ENCODE measurements at regions not wholly inside any gene's neighbourhood (a gene's known extent, or its start where the extent isn't known, plus 50 kb on each side); places are given as distances from the start of the nearest gene placed in this dataset.
"Not testable (repeated sequence)": the region's sequence is repeated elsewhere in the genome, so short reads cannot be mapped to it uniquely, and the experiment has no call there.

GRCh38 chr12:125552295-125552694 lies 487.1 kb downstream of the AACS start:
- Histone ChIP-seq H3K9me3 (ENCODE audit: severe bottlenecking) (no peaks in the 10 kb centered on the region), H3K27ac (ENCODE audit: poor library complexity, severe bottlenecking) (no peak overlapping the region), H3K4me3 (ENCODE audit: severe bottlenecking) (no peak overlapping the region), H3K36me3 (ENCODE audit: low read depth) (no peaks in the 10 kb centered on the region), H3K27me3 (ENCODE audit: insufficient read depth, poor library complexity, severe bottlenecking) (no peaks in the 10 kb centered on the region), H3K4me1 (ENCODE audit: insufficient read depth, poor library complexity, severe bottlenecking) (no peaks in the 10 kb centered on the region)
- TF ChIP-seq CTCF (IDR thresholded peaks at IDR 0.05; ENCODE audit: poor library complexity, severe bottlenecking), result no peak
- DNase-seq (ENCODE audit: low spot score), result no peak
- ATAC-seq (ENCODE audit: low read depth), result no peak

- not testable (repeated sequence) for H3K9me3 ChIP-seq (ENCODE audit: severe bottlenecking); DNase-seq (ENCODE audit: low spot score); H3K27me3 ChIP-seq (ENCODE audit: insufficient read depth, poor library complexity, severe bottlenecking); H3K27ac ChIP-seq (ENCODE audit: poor library complexity, severe bottlenecking); ATAC-seq (ENCODE audit: low read depth); H3K4me1 ChIP-seq (ENCODE audit: insufficient read depth, poor library complexity, severe bottlenecking); H3K4me3 ChIP-seq (ENCODE audit: severe bottlenecking); H3K36me3 ChIP-seq (ENCODE audit: low read depth)
Measured at GRCh38 chr12:125561008-125561407, 495.8 kb downstream of the AACS start.

GRCh38 chr12:125564753-125565152 lies 499.5 kb downstream of the AACS start:
- Histone ChIP-seq H3K27ac (ENCODE audit: poor library complexity, severe bottlenecking) (no peak overlapping the region), H3K36me3 (ENCODE audit: low read depth) (no peaks in the 10 kb centered on the region), H3K4me3 (ENCODE audit: severe bottlenecking) (no peak overlapping the region), H3K9me3 (ENCODE audit: severe bottlenecking) (no peaks in the 10 kb centered on the region), H3K27me3 (ENCODE audit: insufficient read depth, poor library complexity, severe bottlenecking) (peaks cover 3% of the 10 kb centered on the region), H3K4me1 (ENCODE audit: insufficient read depth, poor library complexity, severe bottlenecking) (no peaks in the 10 kb centered on the region)
- ATAC-seq (ENCODE audit: low read depth) (no peak), DNase-seq (ENCODE audit: low spot score) (no peak)
- TF ChIP-seq CTCF (IDR thresholded peaks at IDR 0.05; ENCODE audit: poor library complexity, severe bottlenecking), result no peak

GRCh38 chr12:125567581-125567980 lies 502.3 kb downstream of the AACS start:
- H3K4me3 ChIP-seq (ENCODE audit: severe bottlenecking), result no peak overlapping the region
- no peak for TF ChIP-seq CTCF (IDR thresholded peaks at IDR 0.05; ENCODE audit: poor library complexity, severe bottlenecking)
- peaks cover 3% of the 10 kb centered on the region for H3K27me3 ChIP-seq (ENCODE audit: insufficient read depth, poor library complexity, severe bottlenecking)
- DNase-seq (ENCODE audit: low spot score), result no peak
- no peak for ATAC-seq (ENCODE audit: low read depth)
- no peaks in the 10 kb centered on the region for H3K36me3 ChIP-seq (ENCODE audit: low read depth)
- H3K9me3 ChIP-seq (ENCODE audit: severe bottlenecking), result no peaks in the 10 kb centered on the region
- H3K4me1 ChIP-seq (ENCODE audit: insufficient read depth, poor library complexity, severe bottlenecking), result no peaks in the 10 kb centered on the region
- H3K27ac ChIP-seq (ENCODE audit: poor library complexity, severe bottlenecking), result no peak overlapping the region

- DNase-seq (ENCODE audit: low spot score) (no peak), ATAC-seq (ENCODE audit: low read depth) (no peak)
- peaks cover 3% of the 10 kb centered on the region for H3K27me3 ChIP-seq (ENCODE audit: insufficient read depth, poor library complexity, severe bottlenecking)
- no peaks in the 10 kb centered on the region for H3K36me3 ChIP-seq (ENCODE audit: low read depth)
- no peak overlapping the region for H3K27ac ChIP-seq (ENCODE audit: poor library complexity, severe bottlenecking)
- no peaks in the 10 kb centered on the region for H3K9me3 ChIP-seq (ENCODE audit: severe bottlenecking)
- TF ChIP-seq CTCF (IDR thresholded peaks at IDR 0.05; ENCODE audit: poor library complexity, severe bottlenecking), result no peak
- no peaks in the 10 kb centered on the region for H3K4me1 ChIP-seq (ENCODE audit: insufficient read depth, poor library complexity, severe bottlenecking)
- no peak overlapping the region for H3K4me3 ChIP-seq (ENCODE audit: severe bottlenecking)
Measured at GRCh38 chr12:125568306-125568705, 503.1 kb downstream of the AACS start.
